Mesenchymal stem cell (in vitro differentiated cells and primary cell): ENCODE measurements at regions not wholly inside any gene's neighbourhood (a gene's known extent, or its start where the extent isn't known, plus 50 kb on each side); places are given as distances from the start of the nearest gene placed in this dataset.

Source experiments
- DNase-seq: peaks from one replicate; pipeline ENCODE4 v3.0.0-alpha.2; 2013
- H2AFZ ChIP-seq: one replicate; pipeline ENCODE4 v1.6.1; 2013; ENCODE audit warnings: low read depth, mild to moderate bottlenecking, control low read depth, inconsistent platforms, low read length, moderate library complexity
- H2AK5ac ChIP-seq: 2 replicates; pipeline ENCODE4 v1.6.1; 2013; ENCODE audit warnings: low read length, moderate library complexity, mild to moderate bottlenecking, inconsistent platforms; ENCODE audit not compliant: severe bottlenecking
- H2BK120ac ChIP-seq: one replicate; pipeline ENCODE4 v1.6.1; 2013; ENCODE audit warnings: low read depth, mild to moderate bottlenecking, inconsistent platforms, low read length, moderate library complexity
- H2BK12ac ChIP-seq, 2 experiments: one replicate each; pipeline ENCODE4 v1.6.1; 2013; ENCODE audit warnings: inconsistent platforms in 2 of 2, low read length in 2 of 2, mild to moderate bottlenecking in 2 of 2, moderate library complexity in 2 of 2, control low read depth in 1 of 2
- H2BK15ac ChIP-seq: one replicate; pipeline ENCODE4 v1.6.1; 2013; ENCODE audit warnings: mild to moderate bottlenecking, low read depth, inconsistent platforms; ENCODE audit not compliant: poor library complexity, severe bottlenecking
- H2BK5ac ChIP-seq: 2 replicates; pipeline ENCODE4 v1.6.1; 2013; ENCODE audit warnings: low read depth, mild to moderate bottlenecking, low read length, control low read depth, inconsistent platforms; ENCODE audit not compliant: poor library complexity, severe bottlenecking
- H3K14ac ChIP-seq, 2 experiments: one replicate each; pipeline ENCODE4 v1.6.1; 2013; ENCODE audit warnings: inconsistent platforms in 2 of 2, low read length in 2 of 2, control low read depth in 1 of 2, mild to moderate bottlenecking in 1 of 2, moderate library complexity in 1 of 2
- H3K18ac ChIP-seq, 2 experiments: one replicate each; pipeline ENCODE4 v1.6.1; 2013; ENCODE audit warnings: inconsistent platforms in 2 of 2, low read length in 2 of 2, control low read depth in 1 of 2, low read depth in 1 of 2, mild to moderate bottlenecking in 1 of 2
- H3K23ac ChIP-seq, 2 experiments: one replicate each; pipeline ENCODE4 v1.6.1; 2013; ENCODE audit warnings: inconsistent platforms in 2 of 2, low read length in 2 of 2, mild to moderate bottlenecking in 2 of 2, moderate library complexity in 2 of 2, control low read depth in 1 of 2
- H3K27ac ChIP-seq: 2 replicates; pipeline ENCODE4 v1.5.1; 2013; ENCODE audit warnings: mild to moderate bottlenecking, moderate library complexity, low read length, control low read depth, inconsistent platforms; ENCODE audit not compliant: poor library complexity, severe bottlenecking
- H3K27me3 ChIP-seq, 2 experiments: 2 replicates each; pipeline versions ENCODE4 v1.6.1 to v1.7.0; 2013; ENCODE audit warnings: low read length in 2 of 2, mild to moderate bottlenecking in 2 of 2, moderate library complexity in 2 of 2, control low read depth in 1 of 2, inconsistent platforms in 1 of 2; ENCODE audit not compliant: control insufficient read depth in 1 of 2, insufficient read depth in 1 of 2
- H3K36me3 ChIP-seq, 2 experiments: 2 replicates each; pipeline versions ENCODE4 v1.6.1 to v1.7.0; 2013; ENCODE audit warnings: low read length in 2 of 2, control low read depth in 1 of 2, inconsistent platforms in 1 of 2, low read depth in 1 of 2, mild to moderate bottlenecking in 1 of 2; ENCODE audit not compliant: insufficient read depth in 2 of 2, control insufficient read depth in 1 of 2
- H3K4ac ChIP-seq, 2 experiments: one replicate each; pipeline ENCODE4 v1.6.1; 2013; ENCODE audit warnings: inconsistent platforms in 2 of 2, low read length in 2 of 2, mild to moderate bottlenecking in 2 of 2, moderate library complexity in 2 of 2, control low read depth in 1 of 2, low read depth in 1 of 2
- H3K4me1 ChIP-seq: 2 replicates; pipeline ENCODE4 v1.6.1; 2013; ENCODE audit warnings: low read depth, low read length, control low read depth; ENCODE audit not compliant: control insufficient read depth, insufficient read depth
- H3K4me2 ChIP-seq: 2 replicates; pipeline ENCODE4 v1.6.1; 2013; ENCODE audit warnings: low read length, mild to moderate bottlenecking, inconsistent platforms; ENCODE audit not compliant: poor library complexity, severe bottlenecking
- H3K4me3 ChIP-seq, 2 experiments: 2 replicates each; pipeline versions ENCODE4 v1.5.1 to v1.7.0; 2013; ENCODE audit warnings: low read length in 2 of 2, mild to moderate bottlenecking in 2 of 2, control low read depth in 1 of 2, low read depth in 1 of 2; ENCODE audit not compliant: insufficient read depth in 1 of 2
- H3K79me1 ChIP-seq: replicated peaks from 2 replicates; pipeline ENCODE4 v1.6.1; 2013; ENCODE audit warnings: mild to moderate bottlenecking, control low read depth, low read length, inconsistent platforms; ENCODE audit not compliant: poor library complexity, severe bottlenecking
- H3K9ac ChIP-seq: 2 replicates; pipeline ENCODE4 v1.7.0; 2013; ENCODE audit warnings: mild to moderate bottlenecking, low read length, moderate library complexity
- H3K9me3 ChIP-seq: 2 replicates; pipeline ENCODE4 v1.7.0; 2013; ENCODE audit warnings: mild to moderate bottlenecking, low read length; ENCODE audit not compliant: control insufficient read depth
- H4K8ac ChIP-seq: one replicate; pipeline ENCODE4 v1.6.1; 2013; ENCODE audit warnings: inconsistent platforms, mild to moderate bottlenecking, low read length, moderate library complexity
- H4K91ac ChIP-seq: one replicate; pipeline ENCODE4 v1.6.1; 2013; ENCODE audit warnings: mild to moderate bottlenecking, low read length, inconsistent platforms
- WGBS: methylation state at CpG from one replicate; pipeline ENCODE4 v1.1.7; 2013; ENCODE audit warnings: mixed read lengths; 5-methylcytosine and 5-hydroxymethylcytosine counted together

DNA sequence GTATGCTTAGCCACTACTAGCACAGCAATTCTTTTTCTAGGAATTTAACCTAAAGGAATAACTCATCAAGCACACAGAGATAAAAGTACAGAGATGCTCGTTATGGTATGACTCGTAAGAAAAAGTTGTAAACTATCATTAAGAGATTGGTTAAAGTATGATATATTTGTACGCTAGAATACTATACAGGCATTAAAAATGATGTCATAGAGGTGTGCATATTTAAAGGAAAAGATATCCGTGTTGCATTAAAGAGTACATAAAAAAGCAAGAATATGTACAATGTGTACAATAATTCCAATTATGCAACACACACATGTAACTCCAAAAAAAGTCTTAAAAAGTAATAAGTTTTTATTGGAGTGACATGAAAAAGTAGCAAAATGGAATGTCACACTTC, 54.5 kb upstream of the PALM2AKAP2 start:
- Histone ChIP-seq H3K9ac (no peak overlapping the region), H4K91ac (no peak overlapping the region), H2BK12ac (no peak overlapping the region), H3K4me2 (no peak overlapping the region), H2BK5ac (no peak overlapping the region), H4K8ac (no peak overlapping the region), H3K27me3 (peaks cover 13 to 21% of the 10 kb centered on the region in 2 experiments), H2BK15ac (no peak overlapping the region), H3K27ac (no peak overlapping the region), H3K36me3 (no peaks in the 10 kb centered on the region), H3K18ac (no peak overlapping the region), H2AK5ac (no peak overlapping the region), H3K9me3 (no peaks in the 10 kb centered on the region), H3K23ac (no peak overlapping the region), H3K4me1 (no peaks in the 10 kb centered on the region), H3K79me1 (no peaks in the 10 kb centered on the region), H3K4me3 (no peak overlapping the region), H2BK120ac (no peak overlapping the region), H3K14ac (no peak overlapping the region), H3K4ac (no peak overlapping the region), H2AFZ (no peak overlapping the region)
- no peak for DNase-seq
- 57% methylated on average over 3 of the region's 4 CpGs for WGBS

DNA sequence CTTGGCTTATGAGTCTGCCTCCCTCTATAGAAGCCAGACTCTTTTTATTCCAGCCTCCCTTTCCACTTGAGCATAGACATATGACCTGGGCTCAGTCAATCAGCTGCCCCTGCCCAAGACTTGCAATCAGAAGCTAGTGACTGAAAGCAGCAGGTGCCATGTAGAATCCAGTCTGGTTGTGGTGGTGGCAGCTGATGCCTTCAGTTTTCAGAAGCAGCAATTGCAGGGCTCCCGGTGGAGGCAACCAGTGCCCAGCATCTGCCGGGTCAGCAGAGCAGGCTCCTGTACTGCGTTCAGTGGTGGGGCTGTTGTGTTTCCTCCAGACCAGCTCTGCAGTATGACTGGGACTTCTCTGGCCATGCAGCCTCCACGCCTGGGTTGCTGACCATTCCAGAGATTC, 53.9 kb upstream of the PALM2AKAP2 start:
- no peak overlapping the region for H3K27ac ChIP-seq
- no peaks in the 10 kb centered on the region for H3K4me1 ChIP-seq
- no peak overlapping the region for H3K9ac ChIP-seq
- no peaks in the 10 kb centered on the region for H3K9me3 ChIP-seq
- H4K8ac ChIP-seq = no peak overlapping the region
- no peak overlapping the region for H2BK120ac ChIP-seq
- H3K27me3 ChIP-seq = peaks cover 13 to 26% of the 10 kb centered on the region in 2 experiments
- H3K4ac ChIP-seq = no peak overlapping the region
- H4K91ac ChIP-seq = no peak overlapping the region
- peak overlapping the region; percentile 2 for H2AFZ ChIP-seq
- H3K14ac ChIP-seq = no peak overlapping the region
- no peak overlapping the region for H2AK5ac ChIP-seq
- H3K23ac ChIP-seq = no peak overlapping the region
- H3K79me1 ChIP-seq = no peaks in the 10 kb centered on the region
- peak overlapping the region in 1 of 2 experiments; percentile 48 for H3K18ac ChIP-seq
- H2BK5ac ChIP-seq = no peak overlapping the region
- DNase-seq = no peak
- H3K4me2 ChIP-seq = no peak overlapping the region
- no peak overlapping the region for H3K4me3 ChIP-seq
- H3K36me3 ChIP-seq = no peaks in the 10 kb centered on the region
- no peak overlapping the region for H2BK12ac ChIP-seq
- H2BK15ac ChIP-seq = no peak overlapping the region
- 79% methylated on average over 4 of the region's 4 CpGs for WGBS

DNA sequence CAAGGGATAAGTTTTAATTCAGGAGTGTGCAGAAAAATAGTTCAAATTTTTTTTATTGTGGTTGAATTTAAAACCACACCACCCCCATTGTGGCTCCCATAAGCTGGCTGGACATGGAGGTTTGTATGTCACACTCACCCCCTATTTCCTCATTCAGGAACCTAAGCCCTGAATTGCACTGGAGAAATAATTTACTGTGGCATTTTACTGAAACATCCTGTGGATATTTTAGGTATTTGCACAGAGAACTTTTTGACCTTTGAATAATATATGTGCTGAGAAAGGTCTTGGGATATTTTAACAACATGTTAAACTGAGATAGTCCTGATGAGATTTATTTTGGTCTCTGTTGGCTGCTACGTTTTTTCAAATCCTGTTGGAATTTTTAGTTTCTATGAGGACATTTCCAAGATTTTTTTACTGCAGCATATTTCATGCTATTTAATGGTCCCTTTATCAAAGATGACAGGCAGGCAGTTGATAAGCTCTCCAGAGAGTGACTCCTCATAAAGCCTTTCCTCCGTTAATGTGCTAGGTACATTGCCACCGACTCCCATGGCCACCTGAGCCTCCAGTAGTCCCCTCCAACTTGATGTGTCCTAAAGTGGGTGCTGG, 51.2 kb upstream of the PALM2AKAP2 start:
- Histone ChIP-seq H3K14ac (no peak overlapping the region), H4K91ac (no peak overlapping the region), H3K4me3 (no peak overlapping the region), H3K9me3 (no peaks in the 10 kb centered on the region), H4K8ac (no peak overlapping the region), H3K4me1 (no peaks in the 10 kb centered on the region), H3K18ac (no peak overlapping the region), H3K4ac (no peak overlapping the region), H3K36me3 (no peaks in the 10 kb centered on the region), H2AK5ac (no peak overlapping the region), H3K4me2 (no peak overlapping the region), H2AFZ (no peak overlapping the region), H2BK12ac (no peak overlapping the region), H2BK15ac (no peak overlapping the region), H2BK120ac (no peak overlapping the region), H3K27me3 (peaks cover 13 to 31% of the 10 kb centered on the region in 2 experiments), H3K9ac (no peak overlapping the region), H2BK5ac (no peak overlapping the region), H3K23ac (no peak overlapping the region), H3K27ac (no peak overlapping the region), H3K79me1 (no peaks in the 10 kb centered on the region)
- DNase-seq = peak; percentile 11
- WGBS = 47% methylated on average over 2 of the region's 3 CpGs

DNA sequence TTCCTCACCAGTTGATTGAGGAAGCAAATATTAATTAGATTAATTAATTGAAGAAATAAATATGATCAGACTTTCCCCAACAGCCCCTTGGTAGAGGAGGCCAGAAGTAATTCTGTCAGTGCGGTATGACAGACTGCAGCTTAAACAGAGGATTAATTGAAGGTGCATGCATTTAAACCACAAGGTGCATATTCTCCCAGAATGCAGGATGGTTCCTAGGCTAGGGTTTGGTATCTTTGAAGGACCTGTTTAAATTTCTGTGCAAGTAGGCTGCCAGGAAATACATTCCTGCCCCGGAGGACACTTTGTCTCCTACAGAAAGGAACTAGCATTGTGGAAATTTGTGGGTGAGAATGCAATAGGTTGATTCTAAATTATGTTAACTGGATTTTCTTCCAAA, 50.5 kb upstream of the PALM2AKAP2 start:
- no peak overlapping the region for H2BK5ac ChIP-seq
- H3K4ac ChIP-seq = no peak overlapping the region
- H2BK12ac ChIP-seq = no peak overlapping the region
- no peak for DNase-seq
- H4K91ac ChIP-seq = no peak overlapping the region
- H2AK5ac ChIP-seq = no peak overlapping the region
- H3K18ac ChIP-seq = no peak overlapping the region
- no peaks in the 10 kb centered on the region for H3K4me1 ChIP-seq
- no peak overlapping the region for H3K23ac ChIP-seq
- no peaks in the 10 kb centered on the region for H3K79me1 ChIP-seq
- no peak overlapping the region for H3K14ac ChIP-seq
- no peak overlapping the region for H2BK120ac ChIP-seq
- H2AFZ ChIP-seq = no peak overlapping the region
- 77% methylated on average over 2 of the region's 2 CpGs for WGBS
- H2BK15ac ChIP-seq = no peak overlapping the region
- H3K4me2 ChIP-seq = no peak overlapping the region
- no peak overlapping the region for H3K27ac ChIP-seq
- H3K9me3 ChIP-seq = no peaks in the 10 kb centered on the region
- H3K4me3 ChIP-seq = no peak overlapping the region
- no peak overlapping the region for H4K8ac ChIP-seq
- H3K27me3 ChIP-seq = peaks cover 13 to 31% of the 10 kb centered on the region in 2 experiments
- no peak overlapping the region for H3K9ac ChIP-seq
- no peaks in the 10 kb centered on the region for H3K36me3 ChIP-seq
